LNCAP (cell line): ENCODE measurements at regions not wholly inside any gene's neighbourhood (a gene's known extent, or its start where the extent isn't known, plus 50 kb on each side); places are given as distances from the start of the nearest gene placed in this dataset.

Experiments used
- CTCF ChIP-seq: fragments of 450-650 bp; IDR thresholded peaks from 2 replicates; pipeline ENCODE4 v1.5.1; 2017; ENCODE audit warnings: mild to moderate bottlenecking

- no peak for TF ChIP-seq CTCF
Observed at GRCh38 chr7:117995850-117996650, 122.8 kb upstream of the CTTNBP2 start.

GRCh38 chr7:117997862-117998825 is 124.9 kb upstream of the CTTNBP2 start:
- TF ChIP-seq CTCF, result no peak

- no peak for TF ChIP-seq CTCF
Observed at GRCh38 chr7:118000480-118001202, 127.4 kb upstream of the CTTNBP2 start.

GRCh38 chr7:118003476-118003875 is 130.2 kb upstream of the CTTNBP2 start:
- TF ChIP-seq CTCF, result no peak

- no peak for TF ChIP-seq CTCF
Observed at GRCh38 chr7:118005026-118005425, 131.8 kb upstream of the CTTNBP2 start.

- TF ChIP-seq CTCF, result no peak
Observed at GRCh38 chr7:118006979-118007378, 133.7 kb upstream of the CTTNBP2 start.

- TF ChIP-seq CTCF, result no peak
Observed at GRCh38 chr7:118009419-118009818, 136.2 kb upstream of the CTTNBP2 start.
